Islet precursor cell (in vitro differentiated cells): ENCODE measurements at regions not wholly inside any gene's neighbourhood (a gene's known extent, or its start where the extent isn't known, plus 50 kb on each side); places are given as distances from the start of the nearest gene placed in this dataset.

Source experiments
- DNase-seq: peaks from one replicate; pipeline ENCODE4 v3.0.0-alpha.2; 2018

DNA sequence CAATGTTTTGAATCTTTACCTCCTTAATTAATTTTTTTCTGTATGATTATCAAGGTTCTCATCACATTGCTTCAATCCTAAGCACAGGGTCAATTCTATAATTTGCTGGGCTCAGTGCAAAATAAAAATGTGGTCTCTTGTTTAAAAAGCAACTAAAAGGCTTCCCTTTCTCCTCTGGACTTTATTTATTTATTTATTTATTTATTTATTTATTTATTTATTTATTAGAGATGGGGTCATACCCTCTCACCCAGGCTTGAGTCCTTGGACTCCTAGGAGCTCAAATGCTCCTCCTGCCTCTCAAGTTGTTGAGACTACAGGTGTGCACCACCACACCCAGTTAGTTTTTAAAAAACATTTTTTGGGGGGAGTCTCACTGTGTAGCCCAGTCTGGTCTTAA lies 710.1 kb upstream of the REG3G start:
- no peak for DNase-seq

DNA sequence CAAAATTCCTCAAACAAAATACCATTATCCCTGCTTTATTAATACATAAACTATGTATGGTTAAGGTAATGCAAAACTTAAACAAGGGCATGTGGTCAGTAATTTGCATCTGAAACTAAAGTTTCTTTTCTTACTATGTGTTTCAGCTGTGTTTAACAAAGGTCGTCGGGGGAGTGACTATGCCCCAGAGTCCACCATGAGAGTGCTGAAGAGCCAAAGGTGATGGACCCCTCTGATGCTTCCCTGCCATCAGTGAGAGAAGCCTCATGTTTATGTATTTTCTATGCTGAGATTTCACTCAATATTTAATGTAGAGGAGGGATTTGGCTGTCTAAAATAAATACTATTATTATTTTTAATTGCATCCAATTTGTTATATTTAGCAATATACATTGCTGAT lies 707.2 kb upstream of the REG3G start:
- DNase-seq, result no peak

DNA sequence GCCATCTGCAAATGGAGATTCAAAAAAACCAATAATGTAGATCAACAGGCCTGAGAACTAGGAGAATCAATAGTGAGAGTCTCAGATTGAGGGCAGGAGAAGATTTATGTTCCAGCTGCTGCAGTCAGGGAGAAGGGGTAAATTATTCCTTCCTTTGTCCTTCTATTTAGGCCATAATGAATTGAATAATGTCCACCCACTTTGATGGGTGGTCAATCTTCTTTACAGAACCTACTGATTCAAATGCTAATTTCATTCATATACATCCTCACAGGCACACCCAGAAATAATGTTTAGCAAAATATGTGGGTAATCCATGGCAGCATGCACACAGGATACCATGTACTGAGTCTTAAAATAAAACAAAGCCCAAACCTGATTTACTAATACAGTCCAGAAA lies 695.3 kb upstream of the REG3G start:
- DNase-seq, result no peak

DNA sequence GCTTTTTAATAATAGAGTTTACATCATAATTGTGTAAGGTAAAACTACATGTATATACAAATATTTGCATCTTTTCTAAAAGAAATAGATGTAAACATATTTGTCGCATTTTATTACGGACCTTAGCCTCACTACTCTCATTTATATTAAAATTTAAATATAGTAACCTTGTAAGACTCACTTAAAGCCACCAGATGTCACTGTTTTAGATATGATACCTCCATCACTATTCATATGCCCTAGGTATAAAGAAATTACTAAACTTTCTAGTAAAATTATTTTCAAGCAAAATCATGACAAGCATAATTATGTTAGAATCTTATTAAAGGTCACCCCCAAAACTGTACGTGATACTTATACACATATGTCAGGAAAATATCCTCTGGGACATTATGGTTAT lies 674.3 kb upstream of the REG3G start:
- DNase-seq, result no peak

DNA sequence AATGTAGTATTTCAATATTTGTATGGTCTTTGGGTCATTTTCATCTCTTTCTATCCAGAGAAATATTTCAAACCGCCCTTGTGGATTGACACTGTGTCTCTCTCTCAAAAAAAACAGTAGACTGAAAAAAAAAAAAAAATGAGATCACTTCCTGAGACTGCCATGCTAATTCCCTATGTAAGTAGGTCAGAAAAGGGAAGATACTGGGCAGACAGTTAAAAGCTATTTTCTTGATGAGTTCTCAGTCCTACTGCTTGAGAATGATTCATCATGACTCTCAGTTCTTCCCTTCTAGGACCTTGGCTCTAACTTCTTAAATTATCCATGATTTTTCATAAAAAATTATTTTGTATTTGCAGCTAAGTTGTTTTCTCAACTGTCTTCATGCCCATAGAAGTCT lies 672.3 kb upstream of the REG3G start:
- no peak for DNase-seq

DNA sequence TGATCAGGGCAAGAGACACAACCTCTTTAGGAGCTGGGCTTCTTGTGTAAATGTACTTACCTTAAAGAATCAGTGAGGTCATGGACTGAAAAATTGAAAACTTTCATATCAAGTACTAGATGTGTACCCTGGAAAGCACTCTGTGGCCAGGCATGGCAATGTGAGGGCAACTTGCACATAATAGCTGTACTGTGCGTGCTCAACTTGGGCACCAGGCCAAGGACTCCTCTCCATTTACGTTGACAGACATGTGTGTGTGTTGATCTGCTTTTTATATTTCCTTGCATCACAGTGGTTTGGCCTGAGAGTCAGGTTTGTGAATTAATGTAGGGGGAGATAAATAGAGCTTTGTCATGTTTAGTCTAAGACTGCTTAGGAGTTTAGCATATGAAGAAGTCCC lies 669.5 kb upstream of the REG3G start:
- DNase-seq, result no peak

DNA sequence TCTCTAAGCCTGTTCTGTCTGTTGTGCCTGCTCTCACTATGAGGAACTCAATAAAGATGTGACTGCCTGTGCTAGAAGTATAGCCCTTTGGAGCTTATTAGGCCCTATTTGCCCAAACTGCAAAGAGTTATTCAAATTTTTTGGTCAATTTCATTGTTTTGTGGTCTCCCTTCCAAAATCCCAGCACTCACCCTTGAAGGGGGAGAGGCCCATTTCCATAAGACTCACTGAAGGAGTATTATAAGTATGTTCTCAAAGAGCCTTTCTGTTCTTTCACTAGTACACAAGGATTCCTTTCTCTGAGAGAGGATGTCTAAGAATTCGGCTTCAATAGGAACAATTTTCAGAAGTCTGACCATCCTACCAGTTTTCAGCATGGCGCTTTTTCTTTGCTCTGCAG lies 641.9 kb upstream of the REG3G start:
- DNase-seq, result no peak

DNA sequence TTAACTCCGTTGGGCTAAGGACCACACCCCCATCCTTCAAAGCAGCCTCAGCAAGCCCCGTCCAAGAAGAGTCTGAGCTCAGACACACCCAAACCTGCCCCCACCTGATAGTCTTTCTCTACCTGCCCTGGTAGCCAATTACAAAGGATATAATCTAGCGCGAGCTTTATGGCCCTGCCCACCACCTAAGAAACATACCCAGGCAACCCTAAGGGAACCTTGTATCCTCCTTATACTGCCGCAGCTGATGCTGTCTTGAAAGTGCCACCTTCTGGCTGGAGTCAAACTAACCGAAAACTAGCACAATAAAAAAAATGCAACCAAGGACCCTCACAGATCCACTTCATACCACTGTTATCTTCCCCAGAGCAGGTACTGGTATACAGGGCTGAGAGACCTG lies 628.3 kb upstream of the REG3G start:
- no peak for DNase-seq

DNA sequence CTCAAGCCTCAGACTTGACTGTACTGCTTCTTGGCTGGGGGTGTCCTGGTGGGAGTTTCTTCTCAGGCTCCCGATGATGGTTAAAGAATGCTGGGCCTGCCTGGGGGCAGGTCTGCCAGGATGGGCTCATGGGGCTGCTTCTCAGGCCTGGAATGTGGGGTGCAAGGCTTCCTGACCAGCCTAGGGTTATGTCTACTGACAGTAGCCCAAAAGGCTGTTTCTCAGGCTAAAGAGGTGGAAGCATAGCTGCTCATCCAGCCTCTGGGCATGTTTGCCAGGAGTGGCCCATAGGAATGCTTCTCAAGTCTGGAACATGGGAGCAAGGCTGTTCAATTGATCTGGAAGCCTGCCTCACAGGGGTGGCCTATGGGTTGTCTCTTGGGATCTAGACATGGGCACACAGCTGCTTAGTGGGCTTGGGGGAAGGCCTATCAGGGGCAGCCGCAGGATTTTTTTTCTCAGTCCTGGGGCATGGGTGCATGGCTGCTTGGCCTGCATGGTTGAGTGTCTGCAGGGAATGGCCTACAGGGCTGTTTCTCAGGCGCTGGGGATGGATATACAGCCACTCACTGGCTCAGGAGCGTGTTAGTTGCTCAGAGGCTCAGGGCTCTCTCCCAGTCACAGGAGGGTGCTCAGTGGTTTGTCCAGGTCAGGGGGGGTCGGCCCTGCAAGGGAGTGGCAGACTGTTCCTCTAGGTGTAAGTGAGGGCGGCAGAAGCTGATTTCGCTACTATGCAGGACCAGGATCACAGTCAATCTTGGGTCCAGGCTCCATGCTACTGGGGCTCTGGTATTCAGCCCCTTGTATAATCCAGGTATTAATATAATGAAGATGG lies 617.3 kb upstream of the REG3G start:
- DNase-seq, result peak; percentile 52

DNA sequence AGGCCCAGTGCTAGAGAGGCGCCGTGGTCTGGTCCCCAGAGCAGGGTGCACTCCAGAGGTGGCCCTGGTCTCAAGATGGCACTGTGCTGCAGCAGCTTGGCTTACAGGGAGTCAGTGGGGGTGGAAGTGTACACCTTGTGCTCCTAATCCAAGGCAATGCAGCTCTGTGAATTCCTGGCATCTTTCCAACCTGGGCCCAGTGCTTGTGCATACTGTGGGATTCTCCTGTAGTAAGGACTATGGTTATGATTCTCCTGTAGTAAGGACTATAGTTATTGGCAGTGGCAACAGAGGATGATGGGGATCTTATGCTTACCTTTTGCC lies 616.7 kb upstream of the REG3G start:
- DNase-seq, result no peak

DNA sequence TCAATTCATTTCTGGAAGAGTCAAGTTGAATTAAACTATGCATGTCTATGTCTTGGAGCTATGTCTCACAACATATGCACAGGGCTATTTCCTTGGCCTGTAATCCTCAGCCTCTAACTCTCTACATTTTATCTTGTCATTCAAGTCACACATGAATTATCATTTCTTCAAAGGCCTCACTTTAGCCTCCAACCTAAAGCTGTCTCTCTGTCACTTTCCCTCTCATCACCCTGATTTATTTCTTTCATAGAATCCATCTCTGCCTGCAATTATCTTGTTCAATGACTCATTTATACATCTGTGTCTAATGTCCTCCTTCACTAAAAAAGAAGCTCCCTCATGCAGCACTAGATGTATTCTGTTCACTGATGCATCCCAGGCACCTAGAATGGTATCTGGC lies 614.2 kb upstream of the REG3G start:
- DNase-seq, result no peak

DNA sequence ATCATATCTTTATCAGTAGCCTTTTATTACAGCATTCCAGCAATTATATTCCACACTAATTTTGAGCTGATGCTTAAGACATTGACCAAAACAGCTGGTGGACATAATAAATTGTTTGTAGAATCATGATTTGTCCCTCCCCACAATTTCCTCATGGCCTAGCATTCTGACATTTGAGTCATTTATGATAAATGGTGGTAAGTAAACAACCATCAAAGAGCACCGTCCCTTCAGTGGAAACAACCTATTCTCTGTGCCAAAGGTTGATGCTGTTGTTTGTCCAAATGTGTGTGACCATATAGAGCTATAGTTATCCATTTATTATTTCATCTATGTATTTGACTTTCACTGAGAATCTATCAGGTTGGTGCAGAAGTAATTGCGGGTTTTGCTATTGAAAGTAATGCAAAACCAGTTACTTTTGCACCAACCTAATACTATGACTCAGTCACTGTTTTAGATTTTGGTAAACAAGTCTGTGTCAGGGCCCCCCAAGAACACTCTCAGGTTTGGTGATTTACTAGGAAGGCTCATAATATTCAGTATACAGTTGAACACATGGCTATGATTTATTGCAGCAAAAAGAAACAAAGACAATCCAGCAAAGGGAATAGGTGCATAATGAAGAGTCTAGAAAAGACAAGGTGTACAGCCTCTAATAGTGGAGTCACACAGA lies 608.7 kb upstream of the REG3G start:
- DNase-seq, result no peak

DNA sequence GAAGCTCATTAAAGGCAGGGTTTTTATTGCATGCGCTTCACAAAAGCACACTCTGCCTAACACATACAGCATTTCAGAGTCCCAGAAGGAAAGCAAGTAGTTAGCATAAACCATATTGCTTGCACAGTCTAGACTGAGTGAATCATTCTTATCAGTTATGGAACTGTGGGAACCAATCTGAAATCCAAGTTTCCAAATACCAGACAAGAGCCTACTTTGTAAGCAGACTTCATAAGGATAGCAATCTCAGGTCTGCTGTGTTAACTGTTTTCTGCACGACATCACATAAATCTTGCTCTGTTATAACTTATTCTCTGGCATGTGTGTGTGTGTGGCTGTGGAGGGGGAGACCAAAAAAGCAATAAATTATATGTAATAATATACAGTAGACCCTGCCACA lies 608.1 kb upstream of the REG3G start:
- no peak for DNase-seq

DNA sequence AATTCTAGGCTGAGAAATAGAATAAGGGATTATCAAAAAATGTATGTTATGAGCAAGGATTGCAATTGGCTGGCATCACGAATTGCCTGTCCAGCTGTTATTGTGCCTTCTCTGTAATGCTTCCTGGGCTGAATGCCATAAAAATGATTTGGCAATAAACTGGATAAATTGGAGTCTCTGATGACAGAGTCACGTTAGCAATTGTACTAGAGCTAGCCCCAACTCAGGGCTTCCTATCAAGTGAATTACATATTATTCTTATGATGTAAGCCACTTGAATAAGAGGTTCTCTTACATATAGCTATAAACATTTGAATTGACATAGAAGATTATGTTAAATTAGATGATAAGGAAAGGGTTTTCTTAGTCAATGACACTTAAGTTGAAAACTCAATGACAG lies 607.5 kb upstream of the REG3G start:
- DNase-seq, result no peak

DNA sequence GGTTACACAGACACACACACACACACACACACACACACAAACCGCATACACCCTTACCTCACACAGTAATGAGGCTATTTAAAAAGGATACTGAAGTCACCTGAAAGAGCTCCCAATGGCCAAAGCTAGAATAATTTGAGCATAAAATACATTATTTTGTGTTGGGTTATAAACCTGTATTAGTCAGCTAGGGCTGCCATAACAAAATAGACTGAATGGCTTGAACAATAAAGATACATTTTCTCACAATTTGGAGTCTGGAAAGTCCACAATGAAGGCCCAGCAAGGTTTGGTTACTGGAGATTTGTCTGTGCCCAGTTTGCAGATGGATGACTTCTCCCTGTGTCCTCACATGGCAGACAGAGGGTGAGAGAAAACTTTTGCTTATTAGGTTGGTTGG lies 605.4 kb upstream of the REG3G start:
- no peak for DNase-seq

DNA sequence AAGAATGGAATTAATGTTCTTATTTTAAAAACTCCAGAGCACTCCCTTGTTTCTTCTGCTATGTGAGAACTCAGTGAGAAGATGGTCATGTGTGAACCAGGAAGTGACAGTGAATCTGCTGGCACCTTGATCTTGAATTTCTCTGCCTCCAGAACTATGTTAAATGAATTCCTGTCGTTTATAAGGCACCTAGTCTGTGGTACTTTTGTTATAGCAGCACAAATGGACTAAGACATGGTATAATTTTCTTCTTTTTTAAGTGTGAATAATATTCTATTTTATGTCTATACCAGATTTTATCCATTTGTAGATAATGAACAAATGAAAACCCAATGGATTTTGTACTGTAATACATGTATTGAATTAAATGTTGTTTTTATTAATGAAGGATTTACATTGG lies 601.9 kb upstream of the REG3G start:
- DNase-seq, result no peak

DNA sequence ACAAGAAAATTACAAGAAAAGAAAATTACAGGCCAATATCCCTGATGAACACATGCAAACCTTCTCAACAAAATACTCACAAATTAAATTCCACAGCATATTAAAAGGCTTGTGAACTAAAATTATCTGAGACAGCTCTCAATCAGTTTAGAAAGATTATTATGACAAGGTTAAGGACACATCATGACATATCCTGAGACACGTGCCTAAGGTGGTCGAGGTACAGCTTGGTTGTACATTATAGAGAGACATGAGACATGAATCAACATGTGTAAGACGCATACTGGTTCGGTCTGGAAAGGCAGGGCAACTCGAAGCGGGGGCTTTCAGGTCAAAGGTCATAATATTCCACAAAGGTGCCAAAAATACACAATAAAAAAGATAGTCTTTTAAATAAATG lies 598.3 kb upstream of the REG3G start:
- DNase-seq, result no peak

DNA sequence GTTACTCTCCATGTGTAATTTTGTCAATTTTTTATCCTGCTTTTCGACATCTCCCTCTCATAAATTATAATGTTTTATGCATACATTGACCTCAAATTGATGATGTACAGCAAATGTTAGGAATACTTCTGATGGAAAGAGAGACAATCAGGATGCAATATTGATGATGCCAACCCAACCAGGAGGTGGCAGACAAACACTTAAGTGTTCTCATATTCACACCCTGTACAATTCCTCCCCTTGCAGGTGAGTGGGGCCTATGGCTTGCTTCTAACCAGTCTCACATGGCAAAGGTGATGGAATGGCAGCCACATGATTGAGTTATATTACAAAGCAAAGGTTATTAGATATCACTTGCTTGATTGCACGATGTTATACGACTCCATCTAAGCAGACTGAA lies 594.3 kb upstream of the REG3G start:
- no peak for DNase-seq

DNA sequence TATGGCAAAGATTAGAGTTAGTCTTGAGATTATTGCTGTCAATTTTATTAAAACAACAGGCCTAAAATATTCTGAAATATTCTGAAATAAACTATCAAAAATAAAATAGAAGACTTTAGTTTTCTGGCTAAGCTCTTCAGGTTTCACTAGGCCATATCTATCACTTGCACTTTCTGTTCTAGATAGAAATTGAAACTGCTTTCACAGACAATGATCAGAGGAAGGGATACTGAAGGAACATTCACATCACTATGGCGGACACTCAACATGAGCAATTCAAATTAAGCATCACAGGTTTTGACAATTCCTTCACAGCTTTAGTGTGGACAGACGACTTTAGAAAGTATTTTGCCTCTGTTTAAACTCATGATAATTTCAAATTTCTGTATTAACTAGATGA lies 586.4 kb upstream of the REG3G start:
- DNase-seq, result no peak

DNA sequence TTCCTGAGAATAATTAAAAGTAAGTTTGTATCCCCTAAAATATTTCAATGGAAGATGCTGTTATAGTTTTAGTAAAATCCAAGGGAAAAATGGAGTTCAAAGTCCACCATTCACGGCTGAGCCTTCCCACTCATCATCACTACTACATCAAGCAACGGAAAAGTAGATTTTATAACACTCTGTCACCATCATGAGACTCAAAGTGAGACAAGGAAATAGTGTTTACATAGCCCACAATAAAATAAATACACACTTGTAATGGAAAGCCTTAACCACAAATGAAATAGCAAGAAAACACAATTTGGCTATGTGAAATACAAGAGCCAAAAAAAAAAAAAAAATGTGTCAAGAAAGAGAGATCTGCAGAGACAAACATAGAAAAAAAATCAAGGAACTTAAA lies 569.9 kb upstream of the REG3G start:
- DNase-seq, result no peak

DNA sequence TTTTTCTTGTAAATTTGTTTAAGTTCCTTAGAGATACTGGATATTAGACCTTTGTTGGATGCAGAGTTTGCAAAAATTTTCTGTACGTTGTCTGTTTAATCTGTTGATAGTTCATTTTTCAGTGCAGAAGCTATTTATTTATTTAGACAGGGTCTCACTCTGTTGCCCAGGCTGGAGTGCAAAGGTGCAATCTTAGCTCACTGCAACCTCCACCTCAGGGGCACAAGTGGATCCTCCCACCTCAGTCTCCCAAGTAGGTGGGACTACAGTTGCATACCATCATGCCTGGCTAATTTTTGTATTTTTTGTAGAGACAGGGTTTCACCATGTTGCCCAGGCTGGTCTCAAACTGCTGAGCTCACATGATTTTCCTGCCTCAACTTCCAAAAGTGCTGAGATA lies 568.2 kb upstream of the REG3G start:
- no peak for DNase-seq

DNA sequence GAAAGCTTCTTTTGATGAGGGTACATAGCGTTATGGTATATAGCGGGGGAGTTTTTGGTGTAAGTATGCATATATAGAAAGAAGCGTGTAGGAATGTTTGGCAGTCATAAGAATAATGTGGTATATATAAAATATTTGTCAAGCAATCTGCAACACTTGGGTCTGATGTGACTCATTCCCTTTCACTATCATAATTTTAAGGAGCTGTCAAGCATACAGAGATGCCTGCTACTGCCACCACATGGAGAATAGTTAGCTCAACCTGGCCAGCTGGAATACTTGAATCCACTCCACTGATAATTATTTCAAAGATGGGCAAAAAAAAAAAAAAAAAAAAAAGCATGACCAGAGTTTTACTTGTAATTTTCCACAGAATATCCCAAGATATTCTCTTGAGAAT lies 559.8 kb upstream of the REG3G start:
- DNase-seq, result no peak

DNA sequence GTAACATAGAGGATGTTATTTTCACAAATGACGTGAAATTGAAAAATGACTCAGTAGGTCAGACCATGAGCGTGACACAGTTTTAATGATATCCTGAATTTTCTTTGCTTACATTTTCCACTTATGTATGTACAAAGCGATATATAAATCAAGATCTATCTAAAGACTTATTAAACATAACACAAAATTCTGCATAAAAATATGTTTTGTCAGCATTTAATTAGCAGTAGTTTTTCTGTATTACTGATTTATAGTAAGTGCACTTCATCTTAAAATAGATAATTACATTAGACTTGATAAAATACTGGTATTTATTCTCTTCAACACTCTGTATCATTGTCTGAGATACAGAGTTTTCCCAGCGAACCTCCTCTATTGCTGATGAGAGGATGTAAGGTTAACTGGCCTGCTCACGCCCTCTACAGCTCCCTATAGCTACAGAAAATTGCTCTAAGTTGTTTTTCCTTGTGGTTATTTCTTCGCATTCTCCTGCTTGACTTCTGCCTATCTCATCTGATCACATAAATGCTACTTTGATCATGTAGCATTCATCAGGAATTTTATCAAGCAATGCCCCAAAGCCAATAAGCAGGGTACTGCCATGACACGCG lies 548.8 kb upstream of the REG3G start:
- DNase-seq, result no peak

DNA sequence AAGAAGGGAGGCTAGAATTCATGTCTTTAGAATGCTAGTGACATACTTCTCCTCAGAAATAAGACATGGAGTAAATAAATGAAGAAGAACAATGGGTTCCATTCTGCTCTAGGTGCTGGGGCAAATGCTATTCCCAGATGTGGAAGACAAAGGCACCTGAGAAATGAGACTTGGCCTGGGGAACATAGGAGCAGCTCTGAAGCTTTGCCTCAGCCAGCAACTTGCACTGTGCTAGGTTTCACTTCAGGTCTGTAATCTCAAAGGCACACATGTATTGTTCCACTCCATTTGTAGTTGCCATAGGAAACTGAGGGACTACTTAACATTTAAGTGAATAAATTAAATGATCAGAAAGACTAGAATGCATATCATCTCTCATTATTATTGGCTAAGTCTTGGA lies 538.9 kb upstream of the REG3G start:
- no peak for DNase-seq

DNA sequence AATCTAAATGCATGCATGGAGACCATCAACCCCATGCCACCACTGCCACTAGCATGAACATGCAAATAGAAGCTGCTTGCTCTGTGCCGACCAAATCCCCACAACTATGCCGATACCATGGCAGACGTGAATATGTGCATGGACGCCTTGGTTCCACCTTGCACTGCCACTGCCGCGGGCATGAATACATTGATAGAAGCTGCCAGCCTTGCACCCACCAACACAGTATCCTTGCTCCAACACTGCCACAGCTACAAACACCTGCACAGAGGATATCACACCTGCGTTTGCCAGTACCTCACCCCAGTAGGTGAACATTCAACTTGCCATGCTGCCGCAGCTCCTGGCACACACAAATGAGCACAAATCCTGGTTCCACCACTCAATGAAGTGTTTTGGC lies 527.4 kb upstream of the REG3G start:
- no peak for DNase-seq
